ENCODE measurements at regions not wholly inside any gene's neighbourhood (a gene's known extent, or its start where the extent isn't known, plus 50 kb on each side); places are given as distances from the start of the nearest gene placed in this dataset.

DNA sequence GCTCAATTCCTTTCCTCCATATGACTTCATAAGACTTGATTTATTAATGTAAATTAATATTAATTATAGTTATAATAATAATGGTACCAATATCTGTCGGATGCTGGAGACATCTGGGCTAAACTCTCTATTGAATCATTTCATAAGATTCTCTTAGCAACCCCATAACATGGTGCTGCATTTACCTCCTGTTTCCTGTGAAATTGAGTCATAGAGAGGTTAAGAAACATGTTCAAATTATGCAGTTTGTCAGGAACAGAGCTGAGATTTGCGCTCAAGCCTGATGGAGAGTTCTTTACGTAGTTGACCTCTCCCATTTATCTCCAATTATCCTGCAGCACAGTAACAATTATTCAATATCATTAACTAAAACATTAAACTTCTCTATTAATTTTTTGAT is 621.8 kb upstream of the FZD8 start:
- H3K27me3 ChIP-seq (ENCODE audit: control insufficient read depth, insufficient read depth, low read length, poor library complexity, severe bottlenecking), result no peaks in the 10 kb centered on the region
- H3K27ac ChIP-seq (ENCODE audit: insufficient read depth, low read depth, low read length, poor library complexity, severe bottlenecking), result no peak overlapping the region
- no peak overlapping the region for H3K4me3 ChIP-seq (ENCODE audit: insufficient read depth, low read depth, low read length)
- WGBS, 2 experiments, result 78 to 90% methylated on average over 2 to 3 of the region's 3 CpGs
- no peaks in the 10 kb centered on the region for H3K9me3 ChIP-seq (ENCODE audit: control insufficient read depth, low read length)
- no peaks in the 10 kb centered on the region for H3K4me1 ChIP-seq (ENCODE audit: control insufficient read depth, insufficient read depth, low read length)
- no peaks in the 10 kb centered on the region for H3K36me3 ChIP-seq (ENCODE audit: control insufficient read depth, insufficient read depth, low read length)

DNA sequence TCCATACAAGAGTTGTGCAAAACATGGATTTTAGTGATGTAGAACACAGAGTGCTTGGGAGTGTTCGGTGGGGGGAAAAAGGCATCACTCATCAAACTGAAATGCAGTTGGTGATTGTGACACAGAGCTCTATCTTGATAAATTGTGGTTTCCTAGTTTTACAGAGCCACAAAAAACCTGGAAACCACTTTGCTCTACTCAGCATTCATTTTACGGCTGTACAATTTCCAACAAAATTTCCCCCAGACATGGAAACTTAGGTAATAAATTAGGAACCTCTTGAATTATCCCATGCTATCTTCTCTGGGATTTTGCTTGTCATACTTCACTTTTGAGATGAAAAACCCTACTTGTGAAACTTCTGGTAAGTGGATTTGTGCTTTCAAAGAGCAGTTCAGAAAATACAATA is 614.9 kb upstream of the FZD8 start:
- WGBS, 2 experiments, result 90% methylated on average over 2 of the region's 2 CpGs
- H3K27me3 ChIP-seq (ENCODE audit: control insufficient read depth, insufficient read depth, low read length, poor library complexity, severe bottlenecking), result no peaks in the 10 kb centered on the region
- H3K36me3 ChIP-seq (ENCODE audit: control insufficient read depth, insufficient read depth, low read length), result no peaks in the 10 kb centered on the region
- H3K9me3 ChIP-seq (ENCODE audit: control insufficient read depth, low read length), result no peaks in the 10 kb centered on the region
- H3K4me3 ChIP-seq (ENCODE audit: insufficient read depth, low read depth, low read length), result no peak overlapping the region
- H3K27ac ChIP-seq (ENCODE audit: insufficient read depth, low read depth, low read length, poor library complexity, severe bottlenecking), result no peak overlapping the region
- no peaks in the 10 kb centered on the region for H3K4me1 ChIP-seq (ENCODE audit: control insufficient read depth, insufficient read depth, low read length)

DNA sequence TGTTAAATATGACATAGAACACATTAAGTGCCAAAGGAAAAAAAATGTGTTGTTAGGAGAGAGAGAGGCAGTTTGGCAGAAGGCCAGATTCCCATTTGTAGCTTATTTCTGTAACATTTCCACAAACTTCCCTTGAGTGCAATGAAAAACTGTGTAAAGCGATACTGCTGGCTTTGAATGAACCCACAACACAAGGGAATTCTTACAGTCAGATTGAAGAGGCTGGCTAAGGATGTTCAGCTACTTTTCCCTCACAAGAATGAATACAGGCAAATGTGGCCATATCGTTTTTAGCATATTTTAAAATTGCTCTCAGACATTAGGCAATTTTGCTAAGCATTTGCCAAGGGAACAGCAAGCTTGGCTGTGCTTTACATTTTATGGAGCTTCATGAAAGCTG is 614.1 kb upstream of the FZD8 start:
- Histone ChIP-seq H3K27ac (ENCODE audit: insufficient read depth, low read depth, low read length, poor library complexity, severe bottlenecking) (no peak overlapping the region), H3K4me1 (ENCODE audit: control insufficient read depth, insufficient read depth, low read length) (no peaks in the 10 kb centered on the region)
- WGBS, 2 experiments, result 88 to 94% methylated on average over 2 of the region's 2 CpGs

DNA sequence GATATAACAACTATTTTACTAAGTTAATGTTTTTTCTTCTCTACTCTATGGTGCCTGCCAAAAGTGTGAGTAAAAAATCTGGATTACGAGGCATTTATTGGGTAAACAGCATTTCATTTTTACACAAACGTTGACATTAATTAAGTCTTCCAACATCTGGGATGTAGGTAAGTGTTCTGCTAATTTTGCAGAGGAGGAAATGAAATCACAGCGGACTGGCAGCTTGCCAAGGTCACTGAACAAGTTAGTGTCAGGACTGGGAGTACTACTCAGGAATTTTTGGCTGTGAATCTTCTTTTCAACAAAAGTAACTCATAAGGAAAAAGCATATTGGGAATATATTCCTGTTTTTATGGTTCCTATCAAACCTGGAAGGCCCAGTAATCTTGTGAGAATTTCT is 612.1 kb upstream of the FZD8 start:
- no peaks in the 10 kb centered on the region for H3K9me3 ChIP-seq (ENCODE audit: control insufficient read depth, low read length)
- WGBS, 2 experiments, result 96 to 97% methylated on average over 3 of the region's 3 CpGs
- no peaks in the 10 kb centered on the region for H3K4me1 ChIP-seq (ENCODE audit: control insufficient read depth, insufficient read depth, low read length)
- H3K36me3 ChIP-seq (ENCODE audit: control insufficient read depth, insufficient read depth, low read length), result no peaks in the 10 kb centered on the region
- H3K27me3 ChIP-seq (ENCODE audit: control insufficient read depth, insufficient read depth, low read length, poor library complexity, severe bottlenecking), result no peaks in the 10 kb centered on the region
- no peak overlapping the region for H3K27ac ChIP-seq (ENCODE audit: insufficient read depth, low read depth, low read length, poor library complexity, severe bottlenecking)
- no peak overlapping the region for H3K4me3 ChIP-seq (ENCODE audit: insufficient read depth, low read depth, low read length)

More for the DNA sequence above, 614.1 kb upstream of the FZD8 start:
- Histone ChIP-seq H3K36me3 (ENCODE audit: control insufficient read depth, insufficient read depth, low read length) (no peaks in the 10 kb centered on the region), H3K4me3 (ENCODE audit: insufficient read depth, low read depth, low read length) (no peak overlapping the region), H3K9me3 (ENCODE audit: control insufficient read depth, low read length) (no peaks in the 10 kb centered on the region), H3K27me3 (ENCODE audit: control insufficient read depth, insufficient read depth, low read length, poor library complexity, severe bottlenecking) (no peaks in the 10 kb centered on the region)

DNA sequence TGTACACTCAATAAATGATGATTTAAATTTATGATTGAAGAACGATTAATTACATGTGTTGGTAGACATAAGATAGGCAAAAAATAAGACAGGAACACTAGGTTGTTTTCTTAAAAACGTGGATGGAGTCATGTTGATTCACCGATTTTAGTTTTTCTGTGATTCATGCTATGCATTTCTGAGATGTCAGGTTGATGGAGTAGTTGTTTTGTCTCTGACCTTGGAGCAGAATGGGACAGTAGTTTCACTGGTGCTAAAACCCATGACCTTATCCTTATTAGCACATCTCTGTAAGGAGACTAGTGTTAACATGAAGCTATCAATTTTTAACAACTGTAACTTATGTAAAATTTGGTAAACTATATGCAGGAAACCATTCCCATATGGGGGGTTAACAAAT is 611.6 kb upstream of the FZD8 start:
- H3K9me3 ChIP-seq (ENCODE audit: control insufficient read depth, low read length), result no peaks in the 10 kb centered on the region
- H3K36me3 ChIP-seq (ENCODE audit: control insufficient read depth, insufficient read depth, low read length), result no peaks in the 10 kb centered on the region
- H3K4me1 ChIP-seq (ENCODE audit: control insufficient read depth, insufficient read depth, low read length), result no peaks in the 10 kb centered on the region
- no peak overlapping the region for H3K4me3 ChIP-seq (ENCODE audit: insufficient read depth, low read depth, low read length)
- WGBS, 2 experiments, result 83 to 87% methylated on average over 3 of the region's 3 CpGs
- no peak overlapping the region for H3K27ac ChIP-seq (ENCODE audit: insufficient read depth, low read depth, low read length, poor library complexity, severe bottlenecking)
- H3K27me3 ChIP-seq (ENCODE audit: control insufficient read depth, insufficient read depth, low read length, poor library complexity, severe bottlenecking), result no peaks in the 10 kb centered on the region

DNA sequence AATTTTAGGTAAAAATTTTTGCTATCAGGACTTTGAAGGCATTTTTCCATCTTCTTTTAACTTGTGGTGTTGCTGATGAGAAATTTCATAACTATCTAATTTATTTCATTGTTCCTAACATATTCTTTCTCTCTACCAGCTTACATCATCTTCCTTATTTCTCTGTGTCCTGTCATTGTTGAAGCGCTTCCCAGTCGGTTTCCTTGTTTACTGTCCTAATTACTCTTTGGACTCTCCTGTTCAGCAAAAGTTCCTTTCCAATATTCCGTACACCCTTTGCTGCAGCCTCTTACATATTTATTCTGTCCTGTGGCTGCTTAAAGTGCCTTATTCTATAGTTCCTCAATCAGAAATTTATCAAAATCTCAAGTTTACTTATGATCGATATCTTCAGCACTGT is 609.0 kb upstream of the FZD8 start:
- Histone ChIP-seq H3K27me3 (ENCODE audit: control insufficient read depth, insufficient read depth, low read length, poor library complexity, severe bottlenecking) (no peaks in the 10 kb centered on the region), H3K4me1 (ENCODE audit: control insufficient read depth, insufficient read depth, low read length) (no peaks in the 10 kb centered on the region), H3K27ac (ENCODE audit: insufficient read depth, low read depth, low read length, poor library complexity, severe bottlenecking) (no peak overlapping the region), H3K36me3 (ENCODE audit: control insufficient read depth, insufficient read depth, low read length) (no peaks in the 10 kb centered on the region), H3K9me3 (ENCODE audit: control insufficient read depth, low read length) (no peaks in the 10 kb centered on the region), H3K4me3 (ENCODE audit: insufficient read depth, low read depth, low read length) (no peak overlapping the region)
- 93 to 95% methylated on average over 4 of the region's 4 CpGs for WGBS, 2 experiments

DNA sequence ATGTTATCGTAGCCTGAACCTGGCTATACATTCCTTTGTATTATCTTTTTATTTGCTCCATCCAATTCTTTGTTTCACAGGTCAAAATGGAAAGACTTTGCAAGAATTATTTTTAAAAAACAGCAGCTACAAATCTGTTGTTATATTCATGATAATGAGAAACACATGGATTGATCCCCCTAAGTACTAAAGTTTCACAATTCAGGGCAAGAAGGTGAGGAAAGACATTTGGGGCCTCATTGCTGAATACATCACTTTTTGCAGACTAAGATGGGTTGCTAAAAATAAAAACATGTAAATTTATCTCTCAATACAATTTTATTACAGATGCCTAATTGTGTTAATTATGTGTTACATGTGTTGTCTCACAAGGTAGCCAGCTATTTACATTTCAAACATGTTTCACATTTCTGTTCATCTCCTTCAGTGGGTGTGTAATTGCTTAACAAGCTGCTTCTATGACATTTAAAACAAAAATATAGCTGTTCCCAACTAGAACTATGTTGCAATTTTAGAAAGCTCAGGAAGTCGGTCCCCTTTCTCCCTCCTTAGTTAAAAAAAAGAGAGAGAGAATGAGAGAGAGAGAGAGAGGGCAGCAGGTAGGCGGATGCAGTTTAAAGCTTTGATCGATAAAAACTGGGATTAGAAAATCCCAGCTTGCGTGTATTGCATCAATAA is 606.3 kb upstream of the FZD8 start:
- Histone ChIP-seq H3K4me1 (ENCODE audit: control insufficient read depth, insufficient read depth, low read length) (no peaks in the 10 kb centered on the region), H3K4me3 (ENCODE audit: insufficient read depth, low read depth, low read length) (no peak overlapping the region)
- 92 to 93% methylated on average over 3 to 5 of the region's 5 CpGs for WGBS, 2 experiments

DNA sequence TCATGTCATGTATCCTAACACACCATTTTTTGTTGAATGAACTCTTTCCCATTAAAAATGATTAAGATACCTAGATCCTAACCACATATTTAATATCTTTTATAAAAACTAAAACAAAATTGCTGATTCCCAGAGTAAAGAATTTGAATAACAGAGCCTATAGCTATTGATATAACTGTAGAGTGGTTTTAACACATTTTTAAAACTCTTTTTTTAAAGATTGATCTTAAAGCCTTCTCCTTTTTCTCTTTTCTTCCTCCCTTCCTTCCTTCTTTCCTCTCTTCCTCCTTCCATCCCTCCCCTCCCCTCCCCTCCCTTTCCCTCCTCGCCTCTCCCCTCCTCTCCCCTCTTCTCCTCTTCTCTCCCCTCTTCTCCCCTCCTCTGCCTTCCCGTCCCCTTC is 605.4 kb upstream of the FZD8 start:
- Histone ChIP-seq H3K27ac (ENCODE audit: insufficient read depth, low read depth, low read length, poor library complexity, severe bottlenecking) (no peak overlapping the region), H3K4me3 (ENCODE audit: insufficient read depth, low read depth, low read length) (no peak overlapping the region), H3K9me3 (ENCODE audit: control insufficient read depth, low read length) (no peaks in the 10 kb centered on the region), H3K27me3 (ENCODE audit: control insufficient read depth, insufficient read depth, low read length, poor library complexity, severe bottlenecking) (no peaks in the 10 kb centered on the region), H3K36me3 (ENCODE audit: control insufficient read depth, insufficient read depth, low read length) (no peaks in the 10 kb centered on the region), H3K4me1 (ENCODE audit: control insufficient read depth, insufficient read depth, low read length) (no peaks in the 10 kb centered on the region)
- 77 to 86% methylated on average over 2 of the region's 2 CpGs for WGBS, 2 experiments

More for the DNA sequence above, 606.3 kb upstream of the FZD8 start:
- Histone ChIP-seq H3K27ac (ENCODE audit: insufficient read depth, low read depth, low read length, poor library complexity, severe bottlenecking) (no peak overlapping the region), H3K36me3 (ENCODE audit: control insufficient read depth, insufficient read depth, low read length) (no peaks in the 10 kb centered on the region), H3K27me3 (ENCODE audit: control insufficient read depth, insufficient read depth, low read length, poor library complexity, severe bottlenecking) (no peaks in the 10 kb centered on the region), H3K9me3 (ENCODE audit: control insufficient read depth, low read length) (no peaks in the 10 kb centered on the region)

DNA sequence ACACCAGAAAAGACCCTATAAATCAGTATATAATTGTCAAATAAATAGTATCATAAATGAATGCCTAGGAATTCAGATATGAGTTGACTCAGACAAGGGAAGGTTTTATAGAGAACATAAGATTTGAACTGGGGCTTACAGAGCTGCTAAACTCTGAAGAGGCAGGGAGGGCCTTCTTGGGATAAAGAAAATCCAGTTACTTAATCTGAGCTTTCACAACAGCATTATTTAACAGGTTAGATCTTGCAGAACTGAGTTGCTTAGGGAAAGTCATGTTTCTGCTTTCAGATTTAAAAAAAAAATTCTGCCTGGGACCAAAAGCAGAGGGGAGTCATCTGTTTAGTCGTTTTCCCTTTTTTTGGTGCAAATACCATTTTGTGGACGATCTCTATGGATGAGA is 594.8 kb upstream of the FZD8 start:
- H3K4me3 ChIP-seq (ENCODE audit: insufficient read depth, low read depth, low read length), result no peak overlapping the region
- no peaks in the 10 kb centered on the region for H3K27me3 ChIP-seq (ENCODE audit: control insufficient read depth, insufficient read depth, low read length, poor library complexity, severe bottlenecking)
- no peaks in the 10 kb centered on the region for H3K36me3 ChIP-seq (ENCODE audit: control insufficient read depth, insufficient read depth, low read length)
- peaks cover 2% of the 10 kb centered on the region for H3K9me3 ChIP-seq (ENCODE audit: control insufficient read depth, low read length)
- 94 to 97% methylated on average over 1 to 2 of the region's 2 CpGs for WGBS, 2 experiments
- H3K4me1 ChIP-seq (ENCODE audit: control insufficient read depth, insufficient read depth, low read length), result no peaks in the 10 kb centered on the region
- H3K27ac ChIP-seq (ENCODE audit: insufficient read depth, low read depth, low read length, poor library complexity, severe bottlenecking), result no peak overlapping the region

DNA sequence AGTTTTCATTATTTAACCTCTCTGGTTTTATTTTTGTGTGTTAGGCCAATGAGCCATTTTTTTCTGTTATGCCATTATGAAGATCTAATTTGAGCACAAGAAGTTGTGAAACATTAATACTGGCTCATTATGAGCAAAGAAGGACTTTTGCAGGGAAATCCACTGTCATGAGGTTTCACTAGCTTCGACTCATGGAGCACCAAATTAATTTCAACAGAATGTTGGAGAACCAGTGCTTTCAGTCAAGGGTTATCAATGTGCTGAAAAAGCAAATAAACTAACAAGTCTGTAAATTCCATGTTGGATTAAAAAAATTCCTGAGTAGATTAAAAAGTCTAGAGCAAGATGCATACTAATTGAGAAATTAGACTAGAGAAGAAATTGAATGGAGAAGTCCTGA is 594.2 kb upstream of the FZD8 start:
- H3K36me3 ChIP-seq (ENCODE audit: control insufficient read depth, insufficient read depth, low read length), result no peaks in the 10 kb centered on the region
- H3K27ac ChIP-seq (ENCODE audit: insufficient read depth, low read depth, low read length, poor library complexity, severe bottlenecking), result no peak overlapping the region
- H3K4me1 ChIP-seq (ENCODE audit: control insufficient read depth, insufficient read depth, low read length), result no peaks in the 10 kb centered on the region
- H3K4me3 ChIP-seq (ENCODE audit: insufficient read depth, low read depth, low read length), result no peak overlapping the region
- 89 to 100% methylated on average over 1 of the region's 1 CpG for WGBS, 2 experiments
- H3K9me3 ChIP-seq (ENCODE audit: control insufficient read depth, low read length), result peaks cover 2% of the 10 kb centered on the region
- H3K27me3 ChIP-seq (ENCODE audit: control insufficient read depth, insufficient read depth, low read length, poor library complexity, severe bottlenecking), result no peaks in the 10 kb centered on the region

DNA sequence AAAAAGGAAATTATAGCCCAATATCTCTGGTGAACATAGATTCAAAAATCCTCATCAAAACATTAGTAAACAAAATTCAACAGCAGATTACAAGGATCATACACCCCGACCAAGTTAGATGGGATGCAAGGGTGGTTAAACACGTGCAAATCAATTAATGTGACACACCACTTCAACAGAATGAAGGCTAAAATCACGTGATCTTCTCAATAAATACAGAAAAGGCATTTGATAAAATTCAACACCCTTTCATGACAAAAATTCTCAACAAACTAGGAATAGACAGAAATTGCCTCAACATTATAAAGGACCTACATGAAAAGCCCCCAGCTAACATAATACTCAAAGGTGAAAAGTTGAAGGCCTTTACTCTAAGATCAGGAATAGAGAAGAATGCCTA is 590.8 kb upstream of the FZD8 start:
- Histone ChIP-seq H3K9me3 (ENCODE audit: control insufficient read depth, low read length) (no peaks in the 10 kb centered on the region), H3K4me3 (ENCODE audit: insufficient read depth, low read depth, low read length) (no peak overlapping the region), H3K27me3 (ENCODE audit: control insufficient read depth, insufficient read depth, low read length, poor library complexity, severe bottlenecking) (no peaks in the 10 kb centered on the region), H3K4me1 (ENCODE audit: control insufficient read depth, insufficient read depth, low read length) (no peaks in the 10 kb centered on the region), H3K36me3 (ENCODE audit: control insufficient read depth, insufficient read depth, low read length) (no peaks in the 10 kb centered on the region), H3K27ac (ENCODE audit: insufficient read depth, low read depth, low read length, poor library complexity, severe bottlenecking) (no peak overlapping the region)
- 94 to 95% methylated on average over 3 of the region's 3 CpGs for WGBS, 2 experiments

Data from ectodermal cell (in vitro differentiated cells).